Panc1 (cell line): ENCODE measurements at regions not wholly inside any gene's neighbourhood (a gene's known extent, or its start where the extent isn't known, plus 50 kb on each side); places are given as distances from the start of the nearest gene placed in this dataset.

ENCODE experiments used
- ATAC-seq: fragments of 200-7000 bp; cut with Tn5 transposase; 2 replicates; pipeline ENCODE4 v1.9.1; 2020; ENCODE audit warnings: mild to moderate bottlenecking, moderate library complexity
- BruUV-seq: library from RNA; stranded (reverse); fragments of 400-500 nt; replicated peaks from 2 replicates; lab custom pipeline; 2021; lab: Mats Ljungman, UMichigan
- CTCF ChIA-PET: fragments of 300-600 bp; sonication (Branson Sonifier 250); formaldehyde crosslinking; loops from one replicate; lab custom pipeline; 2022; ENCODE audit warnings: antibody characterized with exemption; lab: Charles Lee
- POLR2A ChIA-PET: fragments of 300-600 bp; sonication (Branson Sonifier 250); formaldehyde crosslinking; loops from one replicate; lab custom pipeline; 2022; ENCODE audit warnings: antibody characterized with exemption; lab: Charles Lee
- DNase-seq: peaks from one replicate; pipeline ENCODE4 v3.0.0-alpha.2; 2010; ENCODE audit warnings: low read depth, low spot score
- H3K27ac ChIP-seq: 2 replicates; pipeline ENCODE4 v1.5.1; 2011; ENCODE audit warnings: mild to moderate bottlenecking, low read length, inconsistent platforms
- H3K27me3 ChIP-seq: fragments of 200-500 bp; sonication (Bioruptor generic); 2 replicates; pipeline ENCODE4 v1.6.0; 2014; ENCODE audit warnings: low read length, inconsistent platforms; ENCODE audit not compliant: control insufficient read depth, insufficient read depth
- H3K36me3 ChIP-seq: fragments of 200-500 bp; sonication (Bioruptor generic); 2 replicates; pipeline ENCODE4 v1.5.1; 2014; ENCODE audit warnings: inconsistent platforms, mild to moderate bottlenecking, low read length, moderate library complexity; ENCODE audit not compliant: control insufficient read depth, insufficient read depth
- H3K4me1 ChIP-seq: 2 replicates; pipeline ENCODE4 v1.5.1; 2011; ENCODE audit warnings: inconsistent platforms, mild to moderate bottlenecking, low read length, moderate library complexity; ENCODE audit not compliant: control insufficient read depth, insufficient read depth
- H3K4me3 ChIP-seq, 2 experiments: 2 replicates each; pipeline ENCODE4 v1.5.1; 2011 to 2012; ENCODE audit warnings: low read depth in 2 of 2, low read length in 2 of 2, mild to moderate bottlenecking in 2 of 2, inconsistent platforms in 1 of 2, moderate library complexity in 1 of 2
- H3K9me3 ChIP-seq: fragments of 200-500 bp; sonication (Bioruptor generic); 2 replicates; pipeline ENCODE4 v1.5.1; 2014; ENCODE audit warnings: low read depth, mild to moderate bottlenecking, inconsistent platforms, low read length, moderate library complexity; ENCODE audit not compliant: control insufficient read depth, insufficient read depth
- POLR2AphosphoS5 ChIP-seq: IDR thresholded peaks from 2 replicates; pipeline ENCODE4 v1.6.1; 2012; ENCODE audit warnings: mild to moderate bottlenecking, low read depth, low read length, moderate library complexity
- SIN3A ChIP-seq: IDR thresholded peaks from 2 replicates; pipeline ENCODE4 v1.6.1; 2012; ENCODE audit warnings: low read depth, mild to moderate bottlenecking, low read length, moderate library complexity, borderline replicate concordance; ENCODE audit not compliant: insufficient read depth
- TCF7L2 ChIP-seq: IDR thresholded peaks from 2 replicates; pipeline ENCODE4 v1.6.1; 2011; ENCODE audit warnings: mild to moderate bottlenecking, low read depth, low read length, inconsistent platforms
- in situ Hi-C: cut with HindIII; loops from 2 replicates; pipeline ENCODE4 v1.10.0; 2016; ENCODE audit warnings: low sequenced_read_pairs, low pct_unique_long_range_greater_than_20kb
- intact Hi-C: fragments of 100-400 bp; cut with micrococcal nuclease; formaldehyde crosslinking; loops from one replicate; pipeline ENCODE4 v1.10.0; 2022; ENCODE audit not compliant: unreplicated experiment
- TF ChIP-seq, protein P1 (sequence below), 2 experiments: IDR thresholded peaks; 2 replicates each; pipeline ENCODE4 v1.6.1; 2011 to 2012; ENCODE audit warnings: low read depth in 2 of 2, control low read depth in 1 of 2, low read length in 1 of 2, mild to moderate bottlenecking in 1 of 2, moderate library complexity in 1 of 2; ENCODE audit not compliant: insufficient read depth in 1 of 2
- TF ChIP-seq, protein P2 (sequence below): fragments of 450-650 bp; IDR thresholded peaks from 2 replicates; pipeline ENCODE4 v1.5.1; 2017; ENCODE audit warnings: mild to moderate bottlenecking

GRCh38 chr6:167502471-167502870 is 177.6 kb downstream of the TTLL2 start:
- ATAC-seq (no peak), DNase-seq (no peak)
- no peaks in the 10 kb centered on the region for H3K9me3 ChIP-seq
- ChIA-PET CTCF (no interaction called here), POLR2A (no interaction called here)
- H3K27ac ChIP-seq: no peak overlapping the region
- no peaks in the 10 kb centered on the region for H3K36me3 ChIP-seq
- intact Hi-C loops: loop anchor here (10.0 kb wide), 1 partner anchor 392 kb away; no protein-coding TSS in a partner anchor
- no peak overlapping the region for H3K4me3 ChIP-seq
- in situ Hi-C loops: no loop called here
- H3K4me1 ChIP-seq: no peaks in the 10 kb centered on the region
- H3K27me3 ChIP-seq: peaks cover 2% of the 10 kb centered on the region; the same call in 1 of the 2 replicates
- no peak for TF ChIP-seq SIN3A
- no peak for TF ChIP-seq TCF7L2
- TF ChIP-seq, protein P1, sequence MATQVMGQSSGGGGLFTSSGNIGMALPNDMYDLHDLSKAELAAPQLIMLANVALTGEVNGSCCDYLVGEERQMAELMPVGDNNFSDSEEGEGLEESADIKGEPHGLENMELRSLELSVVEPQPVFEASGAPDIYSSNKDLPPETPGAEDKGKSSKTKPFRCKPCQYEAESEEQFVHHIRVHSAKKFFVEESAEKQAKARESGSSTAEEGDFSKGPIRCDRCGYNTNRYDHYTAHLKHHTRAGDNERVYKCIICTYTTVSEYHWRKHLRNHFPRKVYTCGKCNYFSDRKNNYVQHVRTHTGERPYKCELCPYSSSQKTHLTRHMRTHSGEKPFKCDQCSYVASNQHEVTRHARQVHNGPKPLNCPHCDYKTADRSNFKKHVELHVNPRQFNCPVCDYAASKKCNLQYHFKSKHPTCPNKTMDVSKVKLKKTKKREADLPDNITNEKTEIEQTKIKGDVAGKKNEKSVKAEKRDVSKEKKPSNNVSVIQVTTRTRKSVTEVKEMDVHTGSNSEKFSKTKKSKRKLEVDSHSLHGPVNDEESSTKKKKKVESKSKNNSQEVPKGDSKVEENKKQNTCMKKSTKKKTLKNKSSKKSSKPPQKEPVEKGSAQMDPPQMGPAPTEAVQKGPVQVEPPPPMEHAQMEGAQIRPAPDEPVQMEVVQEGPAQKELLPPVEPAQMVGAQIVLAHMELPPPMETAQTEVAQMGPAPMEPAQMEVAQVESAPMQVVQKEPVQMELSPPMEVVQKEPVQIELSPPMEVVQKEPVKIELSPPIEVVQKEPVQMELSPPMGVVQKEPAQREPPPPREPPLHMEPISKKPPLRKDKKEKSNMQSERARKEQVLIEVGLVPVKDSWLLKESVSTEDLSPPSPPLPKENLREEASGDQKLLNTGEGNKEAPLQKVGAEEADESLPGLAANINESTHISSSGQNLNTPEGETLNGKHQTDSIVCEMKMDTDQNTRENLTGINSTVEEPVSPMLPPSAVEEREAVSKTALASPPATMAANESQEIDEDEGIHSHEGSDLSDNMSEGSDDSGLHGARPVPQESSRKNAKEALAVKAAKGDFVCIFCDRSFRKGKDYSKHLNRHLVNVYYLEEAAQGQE (IDR thresholded peaks at IDR 0.05; ENCODE audit: insufficient read depth in 1 of 2, low read depth in 2 of 2, low read length in 1 of 2): no peak
- TF ChIP-seq, protein P2, sequence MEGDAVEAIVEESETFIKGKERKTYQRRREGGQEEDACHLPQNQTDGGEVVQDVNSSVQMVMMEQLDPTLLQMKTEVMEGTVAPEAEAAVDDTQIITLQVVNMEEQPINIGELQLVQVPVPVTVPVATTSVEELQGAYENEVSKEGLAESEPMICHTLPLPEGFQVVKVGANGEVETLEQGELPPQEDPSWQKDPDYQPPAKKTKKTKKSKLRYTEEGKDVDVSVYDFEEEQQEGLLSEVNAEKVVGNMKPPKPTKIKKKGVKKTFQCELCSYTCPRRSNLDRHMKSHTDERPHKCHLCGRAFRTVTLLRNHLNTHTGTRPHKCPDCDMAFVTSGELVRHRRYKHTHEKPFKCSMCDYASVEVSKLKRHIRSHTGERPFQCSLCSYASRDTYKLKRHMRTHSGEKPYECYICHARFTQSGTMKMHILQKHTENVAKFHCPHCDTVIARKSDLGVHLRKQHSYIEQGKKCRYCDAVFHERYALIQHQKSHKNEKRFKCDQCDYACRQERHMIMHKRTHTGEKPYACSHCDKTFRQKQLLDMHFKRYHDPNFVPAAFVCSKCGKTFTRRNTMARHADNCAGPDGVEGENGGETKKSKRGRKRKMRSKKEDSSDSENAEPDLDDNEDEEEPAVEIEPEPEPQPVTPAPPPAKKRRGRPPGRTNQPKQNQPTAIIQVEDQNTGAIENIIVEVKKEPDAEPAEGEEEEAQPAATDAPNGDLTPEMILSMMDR: no peak
- no peak for TF ChIP-seq POLR2AphosphoS5
- no TSS peak for BruUV-seq

DNA sequence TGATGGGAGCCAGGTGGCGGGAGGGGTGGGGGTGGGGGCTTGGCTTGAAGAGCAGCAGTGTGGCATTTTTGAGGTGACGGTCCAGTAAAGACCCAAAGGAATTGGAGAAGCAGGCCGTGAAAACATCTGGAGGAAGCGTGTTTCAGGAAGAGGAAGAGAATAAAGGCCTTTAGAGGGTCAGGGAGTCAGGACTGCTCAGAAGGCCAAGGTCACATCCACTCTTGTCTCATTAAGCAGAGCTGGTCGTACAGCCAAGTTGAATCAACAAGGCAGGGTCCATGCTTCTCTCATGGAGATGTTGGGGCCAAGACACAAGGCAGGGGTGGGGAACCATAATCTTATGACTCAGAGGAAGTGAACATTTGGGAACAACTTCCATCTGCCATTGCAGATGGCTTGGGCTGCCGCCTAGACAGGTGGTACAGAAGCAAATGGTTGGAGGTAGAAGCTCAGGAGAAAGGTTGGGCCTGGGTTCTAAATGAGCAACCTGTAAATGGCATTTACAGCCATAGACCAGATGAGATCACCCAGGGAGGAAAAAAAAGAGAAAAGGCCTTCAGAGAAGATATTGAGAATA is 179.6 kb downstream of the TTLL2 start:
- ATAC-seq: no peak
- no peak overlapping the region for H3K4me3 ChIP-seq
- H3K36me3 ChIP-seq: no peaks in the 10 kb centered on the region
- H3K9me3 ChIP-seq: no peaks in the 10 kb centered on the region
- ChIA-PET POLR2A (no interaction called here), CTCF (no interaction called here)
- H3K27me3 ChIP-seq: peaks cover 6% of the 10 kb centered on the region; the same call in 1 of the 2 replicates
- DNase-seq: no peak
- in situ Hi-C loops (no loop called here), intact Hi-C loops (loop anchor here (10.0 kb wide), 1 partner anchor 390 kb away; no protein-coding TSS in a partner anchor)
- TF ChIP-seq POLR2AphosphoS5: no peak
- no peak for TF ChIP-seq TCF7L2
- TF ChIP-seq, protein P1 (IDR thresholded peaks at IDR 0.05; ENCODE audit: insufficient read depth in 1 of 2, low read depth in 2 of 2, low read length in 1 of 2): no peak
- TF ChIP-seq SIN3A: no peak
- TF ChIP-seq, protein P2: no peak
- no peak overlapping the region for H3K27ac ChIP-seq
- no TSS peak for BruUV-seq
- no peaks in the 10 kb centered on the region for H3K4me1 ChIP-seq
